ENCODE measurements at regions not wholly inside any gene's neighbourhood (a gene's known extent, or its start where the extent isn't known, plus 50 kb on each side); places are given as distances from the start of the nearest gene placed in this dataset.
"Not testable (repeated sequence)": the region's sequence is repeated elsewhere in the genome, so short reads cannot be mapped to it uniquely, and the experiment has no call there.

- peak; percentile 26 for DNase-seq (ENCODE audit: low spot score)
Measured at GRCh38 chr5:101728933-101729332, 567.2 kb downstream of the SLCO4C1 start.

DNA sequence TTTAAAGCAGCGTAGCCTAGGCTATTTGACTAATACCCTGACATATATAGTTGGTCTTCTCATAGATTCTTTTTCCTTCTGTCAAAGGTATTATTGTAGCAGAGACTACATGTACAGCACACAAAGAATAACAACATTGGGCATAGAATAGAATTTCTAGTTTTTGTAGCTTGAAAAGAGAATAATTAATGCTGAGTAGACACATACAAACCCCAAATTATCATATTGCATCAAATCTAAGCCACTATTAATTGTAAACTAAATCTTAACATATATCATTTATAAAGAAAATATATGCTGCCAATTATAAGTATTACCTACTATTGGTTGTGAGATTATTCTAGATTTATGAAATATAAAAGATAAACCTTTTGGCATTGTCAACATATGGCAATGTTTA, 574.5 kb downstream of the SLCO4C1 start:
- no peak for DNase-seq (ENCODE audit: low spot score)

GRCh38 chr5:101720033-101720432, 576.1 kb downstream of the SLCO4C1 start:
- no peak for DNase-seq (ENCODE audit: low spot score)

DNA sequence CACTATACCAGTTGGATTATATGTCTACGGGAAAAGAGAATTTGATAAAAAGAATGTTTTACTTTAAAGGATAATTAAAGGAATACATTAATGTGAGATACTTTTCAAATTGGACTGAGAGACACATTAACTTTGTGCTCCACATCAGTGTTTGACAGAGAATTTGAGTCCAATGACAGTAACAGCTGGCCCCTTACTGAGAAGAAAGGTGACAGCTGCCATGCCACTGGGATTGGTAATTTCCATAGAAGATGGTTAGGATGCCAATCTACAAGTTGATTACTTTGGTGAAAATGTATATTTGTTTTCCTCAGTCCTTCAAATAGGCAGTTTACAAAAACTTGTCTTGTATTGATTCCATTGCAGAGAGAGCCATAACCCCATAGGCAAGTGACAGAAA, 578.4 kb downstream of the SLCO4C1 start:
- no peak for DNase-seq (ENCODE audit: low spot score)

DNA sequence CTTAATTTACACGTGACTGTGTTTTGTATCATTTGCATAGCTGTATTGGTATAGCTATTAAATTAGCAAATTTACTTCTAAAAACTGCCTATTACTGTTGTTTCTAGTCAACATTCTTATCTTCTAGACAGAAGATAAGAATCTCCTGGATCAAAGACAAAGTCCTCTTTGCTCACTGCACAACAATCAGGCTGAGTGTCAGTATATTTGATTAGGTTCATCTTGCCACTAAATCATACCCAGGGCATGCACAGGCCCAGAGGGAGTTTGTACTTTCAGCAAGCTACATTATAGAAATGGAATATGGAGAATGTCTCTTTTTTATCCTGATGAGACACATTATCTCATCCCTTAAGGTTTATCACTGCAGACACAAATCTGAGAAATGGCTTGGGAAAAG, 579.1 kb downstream of the SLCO4C1 start:
- no peak for DNase-seq (ENCODE audit: low spot score)

DNA sequence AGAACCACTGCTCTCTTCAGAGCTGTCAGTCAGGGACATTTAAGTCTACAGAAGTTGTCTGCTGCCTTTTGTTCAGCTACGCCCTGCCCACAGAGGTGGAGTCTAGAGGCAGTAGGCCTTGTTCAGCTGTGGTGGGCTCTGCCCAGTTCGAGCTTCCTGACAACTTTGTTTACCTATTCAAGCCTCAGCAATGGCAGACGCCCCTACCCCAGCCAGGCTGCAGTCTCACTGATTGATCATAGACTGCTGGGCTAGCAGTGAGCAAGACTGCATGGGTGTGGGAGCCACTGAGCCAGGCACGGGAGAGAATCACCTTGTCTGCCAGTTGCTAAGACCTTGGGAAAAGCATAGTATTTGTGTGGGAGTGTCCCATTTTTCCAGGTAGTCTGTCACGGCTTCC, 580.3 kb downstream of the SLCO4C1 start:
- not testable (repeated sequence) for DNase-seq (ENCODE audit: low spot score)

- DNase-seq (ENCODE audit: low spot score) = no peak
Measured at GRCh38 chr5:101689306-101689705, 606.8 kb downstream of the SLCO4C1 start.

DNA sequence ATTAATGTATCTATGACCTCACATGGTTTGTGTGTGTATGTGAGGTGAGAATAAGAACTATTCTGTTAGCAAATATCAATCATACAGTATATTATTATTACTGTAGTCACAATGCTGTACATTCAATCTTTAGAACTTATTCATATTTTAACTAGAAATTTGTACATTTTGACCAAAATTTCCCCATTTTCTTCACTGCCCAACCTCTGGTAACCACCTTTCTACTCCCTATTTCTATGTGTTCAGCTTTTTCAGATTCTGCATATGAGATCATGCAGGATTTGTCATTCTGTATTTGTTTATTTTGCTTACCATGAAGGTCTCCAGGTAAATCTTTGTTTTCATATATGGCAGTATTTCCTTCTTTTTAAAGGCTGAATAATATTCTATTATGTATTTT, 607.9 kb downstream of the SLCO4C1 start:
- DNase-seq (ENCODE audit: low spot score) = no peak

DNA sequence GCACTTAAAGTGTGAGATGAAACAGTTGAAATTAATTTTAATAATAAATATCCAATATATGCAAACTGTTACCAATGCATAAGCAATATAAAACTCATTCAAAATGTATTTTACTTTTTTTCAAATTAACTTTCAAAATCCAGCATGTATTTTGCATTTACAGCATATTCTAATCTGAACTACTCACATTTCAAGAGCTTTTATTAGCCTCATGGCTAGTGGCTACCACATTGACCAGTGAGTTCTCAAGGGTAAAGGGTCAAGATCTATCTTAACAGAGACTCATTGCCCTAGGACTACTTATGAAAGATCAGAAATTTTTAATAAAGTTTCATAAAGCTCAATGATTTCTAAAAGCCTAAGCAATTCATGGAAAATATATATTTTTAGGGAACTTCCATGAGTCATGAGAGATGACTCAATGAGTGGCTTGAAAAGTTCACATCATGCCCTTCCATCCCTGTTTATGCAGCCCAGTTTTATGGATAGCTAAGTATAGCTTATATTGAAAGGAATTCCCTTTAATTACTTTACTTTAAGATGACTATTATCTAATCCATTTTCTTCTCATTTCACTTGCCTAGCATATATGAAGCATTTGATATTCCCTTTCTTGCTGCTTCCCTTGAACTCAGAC, 608.6 kb downstream of the SLCO4C1 start:
- no peak for DNase-seq (ENCODE audit: low spot score)

GRCh38 chr5:101686536-101687157, 609.4 kb downstream of the SLCO4C1 start:
- no peak for DNase-seq (ENCODE audit: low spot score)

DNA sequence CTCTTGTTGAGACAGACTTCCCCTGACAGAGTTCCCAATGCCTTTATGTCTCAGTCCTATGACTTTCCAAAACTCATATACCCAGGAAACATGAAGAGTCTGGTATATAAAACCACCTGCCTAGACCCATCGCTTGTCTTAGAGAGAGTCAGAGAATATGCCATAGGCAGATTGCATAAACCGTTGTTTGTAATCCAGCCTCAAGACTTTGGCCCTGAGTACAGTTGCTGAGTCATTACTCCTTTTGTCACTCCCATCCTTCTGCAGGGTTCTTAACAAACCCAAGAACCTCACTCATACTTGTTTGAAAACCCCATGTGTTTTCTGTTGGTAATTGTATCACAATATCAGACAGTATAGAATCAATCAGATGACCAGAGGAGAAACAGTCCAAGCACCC, 616.3 kb downstream of the SLCO4C1 start:
- DNase-seq (ENCODE audit: low spot score) = no peak

GRCh38 chr5:101678481-101679193, 617.4 kb downstream of the SLCO4C1 start:
- peak; percentile 74 for DNase-seq (ENCODE audit: low spot score)

GRCh38 chr5:101677961-101678360, 618.1 kb downstream of the SLCO4C1 start:
- DNase-seq (ENCODE audit: low spot score) = no peak

DNA sequence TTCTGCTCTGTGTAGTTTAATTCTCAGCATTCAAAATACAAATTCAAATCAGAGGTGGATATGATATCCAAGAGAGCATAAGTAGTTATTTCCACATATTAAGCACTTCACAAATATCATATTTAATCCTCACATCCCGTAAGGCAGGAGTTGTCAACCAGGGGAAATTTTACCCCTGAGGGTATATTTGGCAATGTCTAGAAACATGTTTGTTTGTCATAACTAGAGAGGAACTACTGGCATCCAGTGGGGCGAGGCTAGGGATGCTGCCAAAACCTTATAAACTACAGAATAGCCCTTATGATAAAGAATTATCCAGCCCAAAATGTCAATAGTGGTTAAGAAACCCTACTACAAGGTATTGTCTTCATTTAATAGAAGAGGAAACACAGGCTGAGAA, 619.4 kb downstream of the SLCO4C1 start:
- DNase-seq (ENCODE audit: low spot score) = no peak

- no peak for DNase-seq (ENCODE audit: low spot score)
Measured at GRCh38 chr5:101675510-101676219, 620.4 kb downstream of the SLCO4C1 start.

GRCh38 chr5:101673120-101673519, 623.0 kb downstream of the SLCO4C1 start:
- DNase-seq (ENCODE audit: low spot score) = no peak

GRCh38 chr5:101664071-101664791, 631.9 kb downstream of the SLCO4C1 start:
- DNase-seq (ENCODE audit: low spot score) = no peak

- no peak for DNase-seq (ENCODE audit: low spot score)
Measured at GRCh38 chr5:101663543-101663942, 632.5 kb downstream of the SLCO4C1 start.

DNA sequence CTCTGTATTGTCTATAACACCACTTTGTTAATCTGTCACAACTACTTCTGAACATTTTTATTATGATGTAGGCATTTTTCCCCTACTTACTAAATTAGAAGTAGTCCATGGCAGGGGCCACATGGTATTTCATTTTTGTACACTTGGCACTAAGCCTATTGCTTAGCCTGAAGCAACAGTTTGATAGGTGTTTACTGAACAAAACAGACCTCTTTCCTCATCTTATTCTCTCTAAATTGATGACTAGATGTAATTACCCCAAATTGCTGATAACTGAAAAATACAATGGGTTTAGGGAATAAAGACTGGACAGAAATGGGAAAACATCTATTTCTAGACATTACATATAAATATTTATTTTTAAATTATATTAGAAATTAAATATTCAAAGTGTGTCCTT, 633.8 kb downstream of the SLCO4C1 start:
- DNase-seq (ENCODE audit: low spot score) = no peak

GRCh38 chr5:101658433-101658832, 637.7 kb downstream of the SLCO4C1 start:
- DNase-seq (ENCODE audit: low spot score) = no peak

DNA sequence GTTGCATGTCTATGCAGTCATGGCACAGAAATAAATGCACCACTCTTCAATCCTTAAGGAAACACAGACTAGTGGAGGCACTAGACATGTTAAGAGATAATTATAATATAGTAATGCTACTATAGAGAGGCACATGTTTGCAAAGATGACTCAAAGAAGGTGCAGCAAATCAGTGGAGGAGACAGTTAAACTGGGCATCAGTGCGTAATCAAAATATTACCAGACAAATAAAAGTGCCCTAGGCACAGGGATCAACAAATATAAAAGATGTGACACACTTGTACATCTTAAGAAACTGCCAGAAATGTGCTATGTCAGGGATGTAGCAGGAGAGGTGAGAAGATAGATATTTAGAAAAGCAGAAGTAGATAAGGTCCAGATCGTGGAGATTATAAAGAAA, 642.1 kb downstream of the SLCO4C1 start:
- no peak for DNase-seq (ENCODE audit: low spot score)

DNA sequence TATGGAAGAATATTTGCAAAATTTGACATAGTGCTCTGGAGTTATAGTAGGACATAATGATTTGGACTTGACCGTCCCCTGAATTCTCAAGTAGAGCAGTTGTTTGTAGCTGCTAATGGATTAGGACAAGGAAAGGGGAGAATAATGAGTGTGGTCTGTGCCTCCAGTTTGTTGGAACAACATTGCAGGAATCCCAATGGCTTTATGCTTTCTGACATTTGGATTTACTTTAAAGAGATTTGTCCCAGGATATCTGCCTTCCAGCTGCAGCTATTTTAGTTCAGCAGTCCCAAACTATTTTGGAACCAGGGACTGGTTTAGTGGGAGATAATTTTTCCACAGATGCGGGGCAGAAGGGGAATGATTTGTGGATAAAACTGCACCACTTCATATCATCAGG, 648.2 kb downstream of the SLCO4C1 start:
- DNase-seq (ENCODE audit: low spot score) = no peak
